ENCODE measurements at regions not wholly inside any gene's neighbourhood (a gene's known extent, or its start where the extent isn't known, plus 50 kb on each side); places are given as distances from the start of the nearest gene placed in this dataset.

DNA sequence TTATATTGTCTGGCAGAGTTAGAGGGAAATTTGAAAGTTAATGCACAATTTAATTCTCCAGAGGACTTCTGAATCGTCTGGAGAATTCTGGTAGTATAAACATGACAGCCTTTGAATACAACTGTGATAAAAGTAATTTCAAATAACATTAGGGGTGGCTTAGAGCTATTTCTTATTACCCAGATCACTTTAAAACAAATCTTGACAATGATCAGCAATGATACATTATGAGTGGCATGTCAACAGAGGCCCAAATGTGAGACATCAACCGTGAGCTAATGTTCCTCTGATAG, 259.1 kb downstream of the HACE1 start:
- Histone ChIP-seq H3K27ac (ENCODE audit: low read depth in 1 of 2, low read length in 2 of 2) (no peak overlapping the region), H3K4me1 (ENCODE audit: control insufficient read depth in 4 of 4, insufficient read depth in 4 of 4, low read length in 3 of 4) (no peaks in the 10 kb centered on the region), H3K9me3 (ENCODE audit: control insufficient read depth in 4 of 4, low read length in 3 of 4) (no peaks in the 10 kb centered on the region), H3K27me3 (ENCODE audit: control insufficient read depth in 4 of 4, insufficient read depth in 4 of 4, low read length in 3 of 4) (no peaks in the 10 kb centered on the region), H3K36me3 (ENCODE audit: control insufficient read depth in 4 of 4, insufficient read depth in 3 of 4, low read depth in 1 of 4, low read length in 3 of 4) (no peaks in the 10 kb centered on the region), H3K4me3 (ENCODE audit: low read depth in 1 of 3, low read length in 3 of 3) (no peak overlapping the region), H3K9ac (ENCODE audit: low read depth in 1 of 2, low read length in 2 of 2) (no peak overlapping the region)
- TF ChIP-seq YY1 (IDR thresholded peaks at IDR 0.05) (no peak), ATF3 (IDR thresholded peaks at IDR 0.05) (no peak), JUND (IDR thresholded peaks at IDR 0.05) (no peak), TAF1 (conservative IDR thresholded peaks at IDR 0.05) (no peak), RAD21 (IDR thresholded peaks at IDR 0.05) (no peak), FOXA1 (IDR thresholded peaks at IDR 0.05) (no peak), SP1 (IDR thresholded peaks at IDR 0.05) (no peak), NR2F2 (IDR thresholded peaks at IDR 0.05) (no peak), EGR1 (IDR thresholded peaks at IDR 0.05; ENCODE audit: low read depth in 2 of 2) (no peak), GABPA (IDR thresholded peaks at IDR 0.05 in 1 of 2, conservative IDR thresholded peaks at IDR 0.05 in 1 of 2) (no peak), HNF4G (IDR thresholded peaks at IDR 0.05) (no peak), ZBTB33 (IDR thresholded peaks at IDR 0.05) (no peak), HNF4A (conservative IDR thresholded peaks at IDR 0.05) (no peak)
- TF ChIP-seq, protein P1, sequence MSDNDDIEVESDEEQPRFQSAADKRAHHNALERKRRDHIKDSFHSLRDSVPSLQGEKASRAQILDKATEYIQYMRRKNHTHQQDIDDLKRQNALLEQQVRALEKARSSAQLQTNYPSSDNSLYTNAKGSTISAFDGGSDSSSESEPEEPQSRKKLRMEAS (IDR thresholded peaks at IDR 0.05): no peak
- TF ChIP-seq, protein P2, sequence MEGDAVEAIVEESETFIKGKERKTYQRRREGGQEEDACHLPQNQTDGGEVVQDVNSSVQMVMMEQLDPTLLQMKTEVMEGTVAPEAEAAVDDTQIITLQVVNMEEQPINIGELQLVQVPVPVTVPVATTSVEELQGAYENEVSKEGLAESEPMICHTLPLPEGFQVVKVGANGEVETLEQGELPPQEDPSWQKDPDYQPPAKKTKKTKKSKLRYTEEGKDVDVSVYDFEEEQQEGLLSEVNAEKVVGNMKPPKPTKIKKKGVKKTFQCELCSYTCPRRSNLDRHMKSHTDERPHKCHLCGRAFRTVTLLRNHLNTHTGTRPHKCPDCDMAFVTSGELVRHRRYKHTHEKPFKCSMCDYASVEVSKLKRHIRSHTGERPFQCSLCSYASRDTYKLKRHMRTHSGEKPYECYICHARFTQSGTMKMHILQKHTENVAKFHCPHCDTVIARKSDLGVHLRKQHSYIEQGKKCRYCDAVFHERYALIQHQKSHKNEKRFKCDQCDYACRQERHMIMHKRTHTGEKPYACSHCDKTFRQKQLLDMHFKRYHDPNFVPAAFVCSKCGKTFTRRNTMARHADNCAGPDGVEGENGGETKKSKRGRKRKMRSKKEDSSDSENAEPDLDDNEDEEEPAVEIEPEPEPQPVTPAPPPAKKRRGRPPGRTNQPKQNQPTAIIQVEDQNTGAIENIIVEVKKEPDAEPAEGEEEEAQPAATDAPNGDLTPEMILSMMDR (IDR thresholded peaks at IDR 0.05; ENCODE audit: low read depth, low read length, missing input control): no peak
- 42% methylated on average over 2 of the region's 2 CpGs for WGBS
- no peak for DNase-seq (ENCODE audit: low spot score)

GRCh38 chr6:104599821-104600638, 259.7 kb downstream of the HACE1 start:
- WGBS: 69% methylated on average over 3 of the region's 3 CpGs
- no peaks in the 10 kb centered on the region for H3K27me3 ChIP-seq (ENCODE audit: control insufficient read depth in 4 of 4, insufficient read depth in 4 of 4, low read length in 3 of 4)
- no peaks in the 10 kb centered on the region for H3K9me3 ChIP-seq (ENCODE audit: control insufficient read depth in 4 of 4, low read length in 3 of 4)
- no peaks in the 10 kb centered on the region for H3K4me1 ChIP-seq (ENCODE audit: control insufficient read depth in 4 of 4, insufficient read depth in 4 of 4, low read length in 3 of 4)
- H3K36me3 ChIP-seq (ENCODE audit: control insufficient read depth in 4 of 4, insufficient read depth in 3 of 4, low read depth in 1 of 4, low read length in 3 of 4): no peaks in the 10 kb centered on the region
- H3K4me3 ChIP-seq (ENCODE audit: low read depth in 1 of 3, low read length in 3 of 3): no peak overlapping the region
- DNase-seq (ENCODE audit: low spot score): no peak
- no peak overlapping the region for H3K9ac ChIP-seq (ENCODE audit: low read depth in 1 of 2, low read length in 2 of 2)
- H3K27ac ChIP-seq (ENCODE audit: low read depth in 1 of 2, low read length in 2 of 2): no peak overlapping the region
- TF ChIP-seq, protein P1 (IDR thresholded peaks at IDR 0.05): no peak
- TF ChIP-seq HNF4A (conservative IDR thresholded peaks at IDR 0.05) (no peak), YY1 (IDR thresholded peaks at IDR 0.05) (no peak), FOXA1 (IDR thresholded peaks at IDR 0.05) (no peak), RXRA (IDR thresholded peaks at IDR 0.05) (no peak), EGR1 (IDR thresholded peaks at IDR 0.05; ENCODE audit: low read depth in 2 of 2) (no peak), SP1 (IDR thresholded peaks at IDR 0.05) (no peak), ATF3 (IDR thresholded peaks at IDR 0.05) (no peak), TAF1 (conservative IDR thresholded peaks at IDR 0.05) (no peak), NR2F2 (IDR thresholded peaks at IDR 0.05) (no peak), JUND (IDR thresholded peaks at IDR 0.05) (no peak), HNF4G (IDR thresholded peaks at IDR 0.05) (no peak)
- TF ChIP-seq, protein P3, sequence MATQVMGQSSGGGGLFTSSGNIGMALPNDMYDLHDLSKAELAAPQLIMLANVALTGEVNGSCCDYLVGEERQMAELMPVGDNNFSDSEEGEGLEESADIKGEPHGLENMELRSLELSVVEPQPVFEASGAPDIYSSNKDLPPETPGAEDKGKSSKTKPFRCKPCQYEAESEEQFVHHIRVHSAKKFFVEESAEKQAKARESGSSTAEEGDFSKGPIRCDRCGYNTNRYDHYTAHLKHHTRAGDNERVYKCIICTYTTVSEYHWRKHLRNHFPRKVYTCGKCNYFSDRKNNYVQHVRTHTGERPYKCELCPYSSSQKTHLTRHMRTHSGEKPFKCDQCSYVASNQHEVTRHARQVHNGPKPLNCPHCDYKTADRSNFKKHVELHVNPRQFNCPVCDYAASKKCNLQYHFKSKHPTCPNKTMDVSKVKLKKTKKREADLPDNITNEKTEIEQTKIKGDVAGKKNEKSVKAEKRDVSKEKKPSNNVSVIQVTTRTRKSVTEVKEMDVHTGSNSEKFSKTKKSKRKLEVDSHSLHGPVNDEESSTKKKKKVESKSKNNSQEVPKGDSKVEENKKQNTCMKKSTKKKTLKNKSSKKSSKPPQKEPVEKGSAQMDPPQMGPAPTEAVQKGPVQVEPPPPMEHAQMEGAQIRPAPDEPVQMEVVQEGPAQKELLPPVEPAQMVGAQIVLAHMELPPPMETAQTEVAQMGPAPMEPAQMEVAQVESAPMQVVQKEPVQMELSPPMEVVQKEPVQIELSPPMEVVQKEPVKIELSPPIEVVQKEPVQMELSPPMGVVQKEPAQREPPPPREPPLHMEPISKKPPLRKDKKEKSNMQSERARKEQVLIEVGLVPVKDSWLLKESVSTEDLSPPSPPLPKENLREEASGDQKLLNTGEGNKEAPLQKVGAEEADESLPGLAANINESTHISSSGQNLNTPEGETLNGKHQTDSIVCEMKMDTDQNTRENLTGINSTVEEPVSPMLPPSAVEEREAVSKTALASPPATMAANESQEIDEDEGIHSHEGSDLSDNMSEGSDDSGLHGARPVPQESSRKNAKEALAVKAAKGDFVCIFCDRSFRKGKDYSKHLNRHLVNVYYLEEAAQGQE (IDR thresholded peaks at IDR 0.05): no peak
- TF ChIP-seq, protein P2 (IDR thresholded peaks at IDR 0.05; ENCODE audit: low read depth, low read length, missing input control): no peak

Measured in liver (tissue), 8 donors.